GM12872 (cell line): ENCODE measurements at regions not wholly inside any gene's neighbourhood (a gene's known extent, or its start where the extent isn't known, plus 50 kb on each side); places are given as distances from the start of the nearest gene placed in this dataset.

Experiments used
- CTCF ChIP-seq: IDR thresholded peaks from 3 replicates; pipeline ENCODE4 v1.5.1; 2011; ENCODE audit warnings: low read depth, mild to moderate bottlenecking, low read length, moderate library complexity; ENCODE audit not compliant: insufficient read depth

GRCh38 chr4:176999935-177000543, 207.3 kb upstream of the VEGFC start:
- TF ChIP-seq CTCF = no peak

GRCh38 chr4:177001271-177002175, 208.8 kb upstream of the VEGFC start:
- no peak for TF ChIP-seq CTCF

- TF ChIP-seq CTCF = no peak
These were observed 213.0 kb upstream of the VEGFC start for GRCh38 chr4:177005674-177006230.

GRCh38 chr4:177006331-177006730, 213.6 kb upstream of the VEGFC start:
- TF ChIP-seq CTCF = no peak

GRCh38 chr4:177008071-177008835, 215.5 kb upstream of the VEGFC start:
- TF ChIP-seq CTCF = no peak

GRCh38 chr4:177008836-177009501, 216.2 kb upstream of the VEGFC start:
- no peak for TF ChIP-seq CTCF
